AG04450 (cell line): ENCODE measurements at regions not wholly inside any gene's neighbourhood (a gene's known extent, or its start where the extent isn't known, plus 50 kb on each side); places are given as distances from the start of the nearest gene placed in this dataset.

Experiments
- CTCF ChIA-PET: fragments of 300-600, 350-600 bp; formaldehyde crosslinking; extraction: SDS; loops from one replicate; lab custom pipeline; 2022; ENCODE audit warnings: antibody characterized with exemption, inconsistent platforms; lab: Charles Lee
- POLR2A ChIA-PET: fragments of 350-600 bp; formaldehyde crosslinking; extraction: SDS; loops from one replicate; lab custom pipeline; 2021; ENCODE audit warnings: antibody characterized with exemption, inconsistent platforms; lab: Yijun Ruan, JAX
- DNase-seq: peaks from one replicate; pipeline ENCODE4 v3.0.0-alpha.2; 2011; ENCODE audit warnings: low read depth, low spot score
- H3K27ac ChIP-seq: one replicate; pipeline ENCODE4 v1.5.1; 2012; ENCODE audit warnings: low read depth, low read length, control low read depth
- H3K27me3 ChIP-seq: one replicate; pipeline ENCODE4 v1.6.0; 2012; ENCODE audit warnings: low read length; ENCODE audit not compliant: control insufficient read depth, insufficient read depth
- H3K4me3 ChIP-seq: 2 replicates; pipeline ENCODE4 v1.5.1; 2011; ENCODE audit warnings: mild to moderate bottlenecking, low read depth, low read length, control low read depth
- H3K9me3 ChIP-seq: 2 replicates; pipeline ENCODE4 v1.5.1; 2012; ENCODE audit warnings: low read length; ENCODE audit not compliant: control insufficient read depth, insufficient read depth
- CTCF ChIP-seq: IDR thresholded peaks from 2 replicates; pipeline ENCODE4 v1.5.1; 2011; ENCODE audit warnings: low read depth, low read length, control low read depth, inconsistent platforms

GRCh38 chr4:104353481-104353880, 141.2 kb downstream of the CXXC4 start:
- POLR2A ChIA-PET, result no interaction called here
- CTCF ChIA-PET, result no interaction called here
- no peak for DNase-seq
- TF ChIP-seq CTCF, result no peak
- H3K27ac ChIP-seq, result no peak overlapping the region
- no peak overlapping the region for H3K4me3 ChIP-seq
- H3K9me3 ChIP-seq, result peaks cover 15% of the 10 kb centered on the region
- no peaks in the 10 kb centered on the region for H3K27me3 ChIP-seq

GRCh38 chr4:104352211-104352610, 142.5 kb downstream of the CXXC4 start:
- H3K27me3 ChIP-seq, result no peaks in the 10 kb centered on the region
- no peak for DNase-seq
- CTCF ChIA-PET, result no interaction called here

GRCh38 chr4:104351706-104352105, 143.0 kb downstream of the CXXC4 start:
- POLR2A ChIA-PET, result no interaction called here
- no peak for DNase-seq
- CTCF ChIA-PET, result no interaction called here

More at GRCh38 chr4:104352211-104352610, 142.5 kb downstream of the CXXC4 start:
- Histone ChIP-seq H3K27ac (no peak overlapping the region), H3K9me3 (peaks cover 15% of the 10 kb centered on the region), H3K4me3 (no peak overlapping the region)
- POLR2A ChIA-PET, result no interaction called here
- TF ChIP-seq CTCF, result no peak

GRCh38 chr4:104345598-104346242, 149.0 kb downstream of the CXXC4 start:
- ChIA-PET CTCF (no interaction called here), POLR2A (no interaction called here)
- peaks cover 20% of the 10 kb centered on the region for H3K9me3 ChIP-seq
- no peak for TF ChIP-seq CTCF
- H3K4me3 ChIP-seq, result no peak overlapping the region
- H3K27ac ChIP-seq, result no peak overlapping the region
- no peaks in the 10 kb centered on the region for H3K27me3 ChIP-seq
- DNase-seq, result no peak

More at GRCh38 chr4:104351706-104352105, 143.0 kb downstream of the CXXC4 start:
- Histone ChIP-seq H3K4me3 (no peak overlapping the region), H3K9me3 (peaks cover 15% of the 10 kb centered on the region), H3K27me3 (no peaks in the 10 kb centered on the region), H3K27ac (no peak overlapping the region)
- TF ChIP-seq CTCF, result no peak

- Histone ChIP-seq H3K27ac (no peak overlapping the region), H3K4me3 (no peak overlapping the region), H3K9me3 (peaks cover 21% of the 10 kb centered on the region), H3K27me3 (no peaks in the 10 kb centered on the region)
- DNase-seq, result no peak
- POLR2A ChIA-PET, result no interaction called here
- no peak for TF ChIP-seq CTCF
- CTCF ChIA-PET, result no interaction called here
These were observed 150.2 kb downstream of the CXXC4 start for GRCh38 chr4:104344342-104344980.
